ENCODE measurements at regions not wholly inside any gene's neighbourhood (a gene's known extent, or its start where the extent isn't known, plus 50 kb on each side); places are given as distances from the start of the nearest gene placed in this dataset.

- TF ChIP-seq CTCF (optimal IDR thresholded peaks at IDR 0.05 in 1 of 3, IDR thresholded peaks at IDR 0.05 in 1 of 3, conservative IDR thresholded peaks at IDR 0.05 in 1 of 3; ENCODE audit: extremely low read depth in 1 of 3, insufficient read depth in 2 of 3, low read length in 3 of 3) (no peak), EZH2 (IDR thresholded peaks at IDR 0.05; ENCODE audit: low read length) (peak; percentile 30)
Observed at GRCh38 chr9:113687680-113688371, 188.3 kb upstream of the ZNF618 start.

Measured in keratinocyte (primary cell).